Suprapubic skin (tissue), 4 donors: ENCODE measurements at regions not wholly inside any gene's neighbourhood (a gene's known extent, or its start where the extent isn't known, plus 50 kb on each side); places are given as distances from the start of the nearest gene placed in this dataset.

Experiments
- DNase-seq, 2 donors: peaks; one replicate each; pipeline ENCODE4 v3.0.0-alpha.2; 2019; ENCODE audit warnings: low spot score in 2 of 2
- H3K27ac ChIP-seq: fragments of 200-600 bp; sonication (generic); one replicate; pipeline ENCODE4 v1.5.1; 2019
- H3K27me3 ChIP-seq: fragments of 200-600 bp; sonication (generic); one replicate; pipeline ENCODE4 v1.5.1; 2019
- H3K36me3 ChIP-seq: fragments of 200-600 bp; sonication (generic); one replicate; pipeline ENCODE4 v1.5.1; 2019
- H3K4me1 ChIP-seq: fragments of 200-600 bp; sonication (generic); one replicate; pipeline ENCODE4 v1.5.1; 2019
- H3K4me3 ChIP-seq: fragments of 200-600 bp; sonication (generic); one replicate; pipeline ENCODE4 v1.5.1; 2019; ENCODE audit warnings: mild to moderate bottlenecking
- H3K9me3 ChIP-seq: fragments of 200-600 bp; sonication (generic); one replicate; pipeline ENCODE4 v1.5.1; 2019
- CTCF ChIP-seq, 2 donors: fragments of 200-600 bp in 1 of 2; fragments of 450-650 bp in 1 of 2; sonication (generic) in 1 of 2; IDR thresholded peaks; one replicate each; pipeline ENCODE4 v1.5.1; 2016 to 2019; ENCODE audit warnings: antibody characterized with exemption in 2 of 2, mild to moderate bottlenecking in 1 of 2, moderate library complexity in 1 of 2
- EP300 ChIP-seq: sonication (generic); formaldehyde crosslinking; IDR thresholded peaks from one replicate; pipeline ENCODE4 v1.6.1; 2017; ENCODE audit warnings: antibody characterized with exemption
- POLR2A ChIP-seq, 2 donors: fragments of 450-650 bp; IDR thresholded peaks; one replicate each; pipeline ENCODE4 v1.6.1; 2017; ENCODE audit warnings: antibody characterized with exemption in 2 of 2, mild to moderate bottlenecking in 2 of 2, moderate library complexity in 2 of 2
- POLR2AphosphoS5 ChIP-seq, 3 donors: sonication (generic); formaldehyde crosslinking; IDR thresholded peaks; one replicate each; pipeline ENCODE4 v1.6.1; 2017; ENCODE audit warnings: antibody characterized with exemption in 3 of 3
- WGBS: methylation state at CpG from one replicate; pipeline ENCODE4 v1.1.5; 2018; 5-methylcytosine and 5-hydroxymethylcytosine counted together

DNA sequence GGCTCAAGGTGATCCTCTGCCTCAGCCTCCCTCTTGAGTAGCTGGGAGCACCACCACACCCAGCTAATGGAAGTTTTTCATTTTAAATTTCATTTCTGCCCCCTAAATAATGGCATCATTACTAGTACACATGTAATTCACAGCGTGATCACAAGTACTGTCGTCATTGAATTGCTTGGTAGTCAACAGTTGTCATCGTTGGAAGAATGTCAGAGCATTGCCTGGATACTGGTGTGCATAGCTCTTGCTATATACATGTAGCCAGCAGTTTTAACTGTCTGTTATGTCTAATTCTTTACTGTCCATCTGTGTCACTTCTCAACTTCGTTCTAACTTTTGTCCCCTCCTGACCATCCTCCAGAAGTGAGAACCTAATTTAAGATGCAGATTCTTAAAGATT, 62.1 kb downstream of the CRPPA start:
- H3K36me3 ChIP-seq: no peaks in the 10 kb centered on the region
- H3K27me3 ChIP-seq: no peaks in the 10 kb centered on the region
- DNase-seq: no peak
- peaks cover 6% of the 10 kb centered on the region for H3K4me1 ChIP-seq
- 54% methylated on average over 4 of the region's 4 CpGs for WGBS
- H3K9me3 ChIP-seq: no peaks in the 10 kb centered on the region
- no peak overlapping the region for H3K4me3 ChIP-seq
- TF ChIP-seq EP300 (no peak), POLR2A (IDR thresholded peaks at IDR 0.05) (no peak), POLR2AphosphoS5 (IDR thresholded peaks at IDR 0.05) (no peak), CTCF (IDR thresholded peaks at IDR 0.05) (no peak)
- no peak overlapping the region for H3K27ac ChIP-seq

GRCh38 chr7:16357921-16358320, 63.4 kb downstream of the CRPPA start:
- no peak for DNase-seq
- H3K4me1 ChIP-seq: peaks cover 6% of the 10 kb centered on the region
- H3K9me3 ChIP-seq: no peaks in the 10 kb centered on the region
- no peak overlapping the region for H3K4me3 ChIP-seq
- H3K36me3 ChIP-seq: no peaks in the 10 kb centered on the region
- no peak for TF ChIP-seq POLR2AphosphoS5 (IDR thresholded peaks at IDR 0.05)
- no peak for TF ChIP-seq POLR2A (IDR thresholded peaks at IDR 0.05)
- TF ChIP-seq EP300: no peak
- TF ChIP-seq CTCF (IDR thresholded peaks at IDR 0.05): no peak
- WGBS: 67% methylated on average over 3 of the region's 3 CpGs
- no peak overlapping the region for H3K27ac ChIP-seq
- no peaks in the 10 kb centered on the region for H3K27me3 ChIP-seq

DNA sequence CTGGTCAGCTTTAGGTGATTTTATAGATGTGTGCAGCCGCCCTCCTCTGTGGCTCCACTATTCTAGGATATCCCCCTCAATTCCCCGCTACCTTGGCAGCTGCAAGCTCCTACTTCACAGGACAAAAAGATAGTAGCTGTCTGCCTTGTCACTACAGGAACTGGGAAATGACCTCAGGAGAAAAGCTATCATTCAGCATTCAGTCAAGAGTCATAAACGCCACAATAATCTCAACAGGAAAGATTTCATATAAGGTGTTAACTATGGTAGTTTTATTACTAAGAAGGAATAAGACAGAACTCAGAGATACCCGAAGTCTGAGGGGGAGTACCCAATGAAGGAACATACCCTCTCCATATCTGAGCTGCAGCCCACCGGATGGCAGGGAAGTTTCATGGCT, 63.9 kb downstream of the CRPPA start:
- 87% methylated on average over 5 of the region's 5 CpGs for whole genome bisulfite sequencing
- no peak overlapping the region for H3K27ac ChIP-seq

DNA sequence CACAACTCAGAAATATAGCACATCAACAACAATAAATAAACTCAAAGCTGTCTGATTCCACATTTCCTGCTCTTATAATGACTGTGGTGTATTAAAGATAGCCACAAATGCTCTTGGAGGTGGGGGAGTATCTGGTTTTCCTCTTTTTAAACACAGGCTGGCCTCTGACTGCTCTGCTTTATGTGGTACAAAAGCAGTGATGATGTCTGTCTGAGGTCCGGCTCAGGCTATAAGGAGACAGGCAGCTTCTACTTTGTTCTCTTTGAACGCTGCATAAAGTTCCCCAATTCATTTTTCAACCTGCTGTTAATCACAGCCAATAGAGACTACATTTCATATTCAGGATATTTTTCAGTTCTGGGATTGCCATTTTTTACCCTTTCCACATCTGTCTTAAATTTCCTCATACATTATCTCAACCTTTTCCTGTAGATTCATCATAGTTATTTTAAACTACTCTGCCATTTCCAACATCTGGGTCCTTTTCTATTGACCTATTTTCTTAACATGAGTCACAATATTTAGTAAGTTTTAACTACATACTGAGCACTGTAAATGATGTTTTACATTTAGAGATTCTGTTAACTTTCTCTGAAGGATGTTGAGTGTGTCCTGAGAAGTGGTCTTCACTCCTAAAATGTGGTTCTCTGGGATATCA, 64.9 kb downstream of the CRPPA start:
- Histone ChIP-seq H3K9me3 (no peaks in the 10 kb centered on the region), H3K4me1 (peaks cover 6% of the 10 kb centered on the region), H3K4me3 (no peak overlapping the region), H3K27me3 (no peaks in the 10 kb centered on the region), H3K27ac (no peak overlapping the region), H3K36me3 (no peaks in the 10 kb centered on the region)
- TF ChIP-seq POLR2AphosphoS5 (IDR thresholded peaks at IDR 0.05): no peak
- TF ChIP-seq CTCF (IDR thresholded peaks at IDR 0.05): no peak
- no peak for TF ChIP-seq EP300
- no peak for TF ChIP-seq POLR2A (IDR thresholded peaks at IDR 0.05)
- no peak for DNase-seq
- WGBS: 66% methylated on average over 2 of the region's 2 CpGs

More for the DNA sequence above, 63.9 kb downstream of the CRPPA start:
- peaks cover 6% of the 10 kb centered on the region for H3K4me1 ChIP-seq
- H3K9me3 ChIP-seq: no peaks in the 10 kb centered on the region
- no peak overlapping the region for H3K4me3 ChIP-seq
- TF ChIP-seq CTCF (IDR thresholded peaks at IDR 0.05) (no peak), POLR2A (IDR thresholded peaks at IDR 0.05) (no peak), POLR2AphosphoS5 (IDR thresholded peaks at IDR 0.05) (no peak), EP300 (no peak)
- DNase-seq: no peak
- H3K36me3 ChIP-seq: no peaks in the 10 kb centered on the region
- H3K27me3 ChIP-seq: no peaks in the 10 kb centered on the region

DNA sequence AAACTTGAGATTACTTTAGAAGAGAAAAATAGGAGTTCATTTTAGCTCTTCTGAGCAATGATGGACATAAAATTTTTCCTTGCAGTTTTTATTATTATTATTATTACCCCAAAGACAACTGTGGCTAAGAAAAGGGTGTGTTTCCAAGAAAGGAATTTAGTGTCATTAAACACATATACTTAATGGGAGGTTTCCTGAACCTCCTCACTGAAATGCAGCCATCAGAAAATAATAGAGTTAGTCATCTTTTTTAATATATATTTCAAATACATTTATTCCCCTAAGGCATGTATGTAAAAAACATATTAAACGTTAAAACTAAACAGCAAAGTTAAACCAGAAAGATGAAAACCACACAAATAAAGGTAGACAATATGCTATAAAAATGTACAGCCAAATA, 66.8 kb downstream of the CRPPA start:
- H3K9me3 ChIP-seq: no peaks in the 10 kb centered on the region
- peaks cover 6% of the 10 kb centered on the region for H3K4me1 ChIP-seq
- no peak overlapping the region for H3K27ac ChIP-seq
- no peak for DNase-seq
- WGBS: 35% methylated on average over 1 of the region's 1 CpG
- no peaks in the 10 kb centered on the region for H3K27me3 ChIP-seq
- H3K36me3 ChIP-seq: no peaks in the 10 kb centered on the region
- TF ChIP-seq CTCF (IDR thresholded peaks at IDR 0.05): no peak
- TF ChIP-seq POLR2A (IDR thresholded peaks at IDR 0.05): no peak
- TF ChIP-seq EP300: no peak
- no peak for TF ChIP-seq POLR2AphosphoS5 (IDR thresholded peaks at IDR 0.05)
- no peak overlapping the region for H3K4me3 ChIP-seq
